HG03469 (cell line): ENCODE measurements at regions not wholly inside any gene's neighbourhood (a gene's known extent, or its start where the extent isn't known, plus 50 kb on each side); places are given as distances from the start of the nearest gene placed in this dataset.
"Not testable (repeated sequence)": the region's sequence is repeated elsewhere in the genome, so short reads cannot be mapped to it uniquely, and the experiment has no call there.

Experiments used
- ATAC-seq: cut with Tn5 transposase; IDR thresholded peaks from one replicate; pipeline ENCODE4 v1.9.1; 2021; ENCODE audit warnings: mild to moderate bottlenecking, moderate library complexity, moderate number of reproducible peaks; ENCODE audit not compliant: unreplicated experiment

- no peak for ATAC-seq
Measured at GRCh38 chr14:25350021-25350420, 300.1 kb upstream of the STXBP6 start.

GRCh38 chr14:25349269-25349668 is 299.3 kb upstream of the STXBP6 start:
- ATAC-seq = no peak

GRCh38 chr14:25340882-25341281 is 290.9 kb upstream of the STXBP6 start:
- ATAC-seq = no peak

- ATAC-seq = no peak
Measured at GRCh38 chr14:25322784-25323183, 272.8 kb upstream of the STXBP6 start.

GRCh38 chr14:25316007-25316406 is 266.1 kb upstream of the STXBP6 start:
- ATAC-seq = not testable (repeated sequence)

GRCh38 chr14:25308244-25308643 is 258.3 kb upstream of the STXBP6 start:
- ATAC-seq = no peak

- ATAC-seq = no peak
Measured at GRCh38 chr14:25303934-25304333, 254.0 kb upstream of the STXBP6 start.

GRCh38 chr14:25298238-25298637 is 248.3 kb upstream of the STXBP6 start:
- ATAC-seq = no peak

GRCh38 chr14:25290154-25290553 is 240.2 kb upstream of the STXBP6 start:
- not testable (repeated sequence) for ATAC-seq

- ATAC-seq = no peak
Measured at GRCh38 chr14:25274529-25274928, 224.6 kb upstream of the STXBP6 start.

GRCh38 chr14:25267186-25267585 is 217.2 kb upstream of the STXBP6 start:
- ATAC-seq = no peak

GRCh38 chr14:25259470-25259869 is 209.5 kb upstream of the STXBP6 start:
- ATAC-seq = no peak

- no peak for ATAC-seq
Measured at GRCh38 chr14:25252793-25253192, 202.8 kb upstream of the STXBP6 start.

- no peak for ATAC-seq
Measured at GRCh38 chr14:25250516-25250915, 200.6 kb upstream of the STXBP6 start.

GRCh38 chr14:25247609-25248008 is 197.7 kb upstream of the STXBP6 start:
- no peak for ATAC-seq

- no peak for ATAC-seq
Measured at GRCh38 chr14:25246751-25247150, 196.8 kb upstream of the STXBP6 start.

GRCh38 chr14:25239170-25239569 is 189.2 kb upstream of the STXBP6 start:
- no peak for ATAC-seq

GRCh38 chr14:25237845-25238244 is 187.9 kb upstream of the STXBP6 start:
- no peak for ATAC-seq

GRCh38 chr14:25233613-25234012 is 183.7 kb upstream of the STXBP6 start:
- ATAC-seq = no peak

GRCh38 chr14:25231004-25231403 is 181.1 kb upstream of the STXBP6 start:
- ATAC-seq = no peak

GRCh38 chr14:25226214-25226613 is 176.3 kb upstream of the STXBP6 start:
- ATAC-seq = no peak

GRCh38 chr14:25222256-25222655 is 172.3 kb upstream of the STXBP6 start:
- ATAC-seq = no peak

GRCh38 chr14:25220514-25220913 is 170.6 kb upstream of the STXBP6 start:
- ATAC-seq = no peak

GRCh38 chr14:25215607-25216006 is 165.7 kb upstream of the STXBP6 start:
- ATAC-seq = no peak
